ENCODE measurements at regions not wholly inside any gene's neighbourhood (a gene's known extent, or its start where the extent isn't known, plus 50 kb on each side); places are given as distances from the start of the nearest gene placed in this dataset.
A peak's percentile ranks its signal among the peaks of the same experiment; 100 is the strongest.

DNA sequence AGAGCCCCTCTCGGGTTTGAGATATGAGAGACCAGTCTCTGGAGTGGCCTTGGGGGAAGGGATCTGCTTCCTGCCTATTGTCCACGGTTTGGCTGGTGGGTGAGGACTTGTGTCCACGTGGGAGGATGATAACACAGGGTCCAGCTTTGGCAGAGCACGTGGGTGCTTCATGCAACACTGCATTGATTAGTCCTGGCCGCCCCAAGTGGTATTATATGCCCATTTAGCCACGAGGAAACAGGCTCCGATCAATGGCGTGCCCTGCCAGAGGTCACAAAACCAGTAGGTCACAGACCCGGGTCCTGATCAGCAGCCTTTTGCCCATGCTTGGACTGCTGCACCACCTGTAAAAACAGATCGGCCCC is 141.6 kb downstream of the RGS9 start:
- Histone ChIP-seq H3K4me1 (ENCODE audit: control insufficient read depth in 2 of 3, insufficient read depth in 2 of 3, low read depth in 1 of 3, low read length in 3 of 3) (no peaks in the 10 kb centered on the region), H3K27me3 (ENCODE audit: control insufficient read depth, insufficient read depth, low read length) (no peaks in the 10 kb centered on the region), H3K36me3 (ENCODE audit: control insufficient read depth in 2 of 3, insufficient read depth in 3 of 3, low read length in 3 of 3) (no peaks in the 10 kb centered on the region), H3K27ac (ENCODE audit: low read depth in 2 of 2, low read length in 2 of 2) (no peak overlapping the region), H3K4me3 (ENCODE audit: low read length in 3 of 3) (no peak overlapping the region), H3K9me3 (ENCODE audit: control insufficient read depth in 2 of 3, insufficient read depth in 1 of 3, low read length in 3 of 3) (peaks cover 0 to 5% (median 0%) of the 10 kb centered on the region in 3 donors), H3K9ac (ENCODE audit: low read length in 3 of 3) (no peak overlapping the region)
- intact Hi-C loops (cut with DNase I), result no loop called here
- FAIRE-seq (no peak), DNase-seq (no peak)
- TF ChIP-seq CTCF (IDR thresholded peaks at IDR 0.05; ENCODE audit: borderline replicate concordance, extremely low read depth, insufficient read depth), result no peak

- Histone ChIP-seq H3K36me3 (ENCODE audit: control insufficient read depth in 2 of 3, insufficient read depth in 3 of 3, low read length in 3 of 3) (no peaks in the 10 kb centered on the region), H3K4me3 (ENCODE audit: low read length in 3 of 3) (no peak overlapping the region), H3K27me3 (ENCODE audit: control insufficient read depth, insufficient read depth, low read length) (no peaks in the 10 kb centered on the region), H3K27ac (ENCODE audit: low read depth in 2 of 2, low read length in 2 of 2) (no peak overlapping the region), H3K9me3 (ENCODE audit: control insufficient read depth in 2 of 3, insufficient read depth in 1 of 3, low read length in 3 of 3) (peaks cover 0 to 1% (median 0%) of the 10 kb centered on the region in 3 donors), H3K4me1 (ENCODE audit: control insufficient read depth in 2 of 3, insufficient read depth in 2 of 3, low read depth in 1 of 3, low read length in 3 of 3) (no peaks in the 10 kb centered on the region), H3K9ac (ENCODE audit: low read length in 3 of 3) (no peak overlapping the region)
- peak; percentile 55 for TF ChIP-seq CTCF (IDR thresholded peaks at IDR 0.05; ENCODE audit: borderline replicate concordance, extremely low read depth, insufficient read depth)
- DNase-seq (peak; percentile 66 to 80 (median 73)), FAIRE-seq (no peak)
- intact Hi-C loops (cut with DNase I), result no loop called here
Measured at GRCh38 chr17:65278050-65278819, 141.1 kb downstream of the RGS9 start.

DNA sequence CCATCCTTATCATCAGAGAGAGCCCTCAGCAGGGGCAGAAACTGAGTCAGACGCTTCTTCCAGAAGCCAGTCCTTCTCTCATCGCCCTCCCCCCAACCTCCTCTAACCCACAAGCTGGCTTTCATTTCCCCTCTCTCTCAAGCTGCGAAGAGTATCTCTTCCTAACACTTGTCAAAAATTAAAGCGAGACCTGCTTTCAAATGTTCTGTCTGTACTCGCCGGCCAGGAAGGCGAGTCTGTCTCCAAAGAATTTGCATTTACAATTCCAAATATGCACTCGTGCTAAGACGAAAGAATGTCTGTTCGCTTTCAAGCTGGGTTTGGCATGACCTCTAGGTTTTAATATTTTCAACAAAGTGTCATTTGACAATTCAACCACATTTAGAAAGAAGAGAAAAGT is 140.4 kb downstream of the RGS9 start:
- Histone ChIP-seq H3K4me3 (ENCODE audit: low read length in 3 of 3) (no peak overlapping the region), H3K9ac (ENCODE audit: low read length in 3 of 3) (no peak overlapping the region), H3K36me3 (ENCODE audit: control insufficient read depth in 2 of 3, insufficient read depth in 3 of 3, low read length in 3 of 3) (no peaks in the 10 kb centered on the region), H3K4me1 (ENCODE audit: control insufficient read depth in 2 of 3, insufficient read depth in 2 of 3, low read depth in 1 of 3, low read length in 3 of 3) (no peaks in the 10 kb centered on the region), H3K9me3 (ENCODE audit: control insufficient read depth in 2 of 3, insufficient read depth in 1 of 3, low read length in 3 of 3) (no peaks in the 10 kb centered on the region), H3K27ac (ENCODE audit: low read depth in 2 of 2, low read length in 2 of 2) (no peak overlapping the region), H3K27me3 (ENCODE audit: control insufficient read depth, insufficient read depth, low read length) (no peaks in the 10 kb centered on the region)
- intact Hi-C loops (cut with DNase I), result no loop called here
- FAIRE-seq (no peak), DNase-seq (no peak)
- TF ChIP-seq CTCF (IDR thresholded peaks at IDR 0.05; ENCODE audit: borderline replicate concordance, extremely low read depth, insufficient read depth), result no peak
